GM21447 (cell line): ENCODE measurements at regions not wholly inside any gene's neighbourhood (a gene's known extent, or its start where the extent isn't known, plus 50 kb on each side); places are given as distances from the start of the nearest gene placed in this dataset.

Experiments
- ATAC-seq: cut with Tn5 transposase; IDR thresholded peaks from one replicate; pipeline ENCODE4 v1.9.1; 2021; ENCODE audit not compliant: unreplicated experiment

DNA sequence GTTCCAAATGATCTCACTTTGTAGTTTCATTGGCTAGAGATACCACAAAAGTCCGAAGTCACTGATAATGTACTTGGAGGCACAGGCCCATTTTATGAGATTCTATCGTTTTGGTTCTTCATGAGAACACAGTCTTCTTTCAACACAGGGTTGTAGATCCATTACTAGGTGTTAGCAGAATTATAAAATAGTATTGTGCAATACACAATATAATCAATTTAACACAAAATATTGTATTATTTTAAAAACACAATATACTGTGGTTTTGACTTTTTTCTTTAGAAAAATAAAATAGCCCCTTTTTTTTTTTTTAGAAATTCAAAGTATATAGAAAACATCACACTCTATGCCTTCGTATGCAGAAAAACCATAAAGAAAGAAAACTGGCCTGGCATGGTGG is 138.6 kb upstream of the TSC22D2 start:
- no peak for ATAC-seq

DNA sequence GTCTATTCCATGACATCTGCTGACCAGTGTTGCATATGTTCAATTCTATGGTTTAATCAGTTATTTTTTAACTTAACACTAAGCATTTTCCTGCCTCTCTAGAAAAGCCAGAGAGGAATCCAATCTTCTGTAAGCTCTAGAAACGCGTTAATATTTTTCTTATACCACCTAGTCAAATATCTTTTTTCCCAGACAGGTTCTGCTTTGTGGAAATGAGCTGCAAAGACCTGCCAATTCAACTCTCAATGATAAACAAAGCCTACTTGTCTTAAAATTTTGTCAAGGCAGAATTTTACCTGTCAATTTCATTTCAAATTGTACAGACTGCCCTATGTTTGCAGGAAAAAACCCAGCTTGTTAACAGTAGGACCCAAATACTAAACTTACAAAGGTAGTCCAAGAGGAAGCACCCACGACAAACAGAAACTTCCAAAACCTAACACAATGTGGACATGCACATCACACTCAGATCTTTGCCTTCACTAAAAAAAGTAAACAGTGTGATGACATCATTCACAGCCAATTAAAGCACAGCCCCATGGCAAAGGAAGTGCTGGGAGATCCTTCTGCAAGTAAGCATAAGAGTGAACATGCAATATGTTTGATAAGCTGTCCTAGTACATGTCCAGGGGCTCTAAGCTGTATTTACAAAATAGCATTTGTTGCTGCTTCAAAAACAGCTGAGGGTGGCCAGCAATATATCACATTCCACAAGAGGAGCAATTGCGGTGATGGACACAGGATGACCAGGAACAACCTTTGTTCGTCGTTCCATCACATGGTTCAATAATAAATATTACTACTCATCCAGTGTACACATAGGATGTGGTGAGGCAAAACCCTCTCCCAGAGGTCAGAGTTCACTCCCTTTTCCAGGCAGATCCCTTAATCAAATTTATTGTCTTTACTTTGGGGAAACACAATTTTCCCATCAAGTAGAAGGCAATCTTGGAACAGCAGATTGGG is 139.4 kb upstream of the TSC22D2 start:
- no peak for ATAC-seq

DNA sequence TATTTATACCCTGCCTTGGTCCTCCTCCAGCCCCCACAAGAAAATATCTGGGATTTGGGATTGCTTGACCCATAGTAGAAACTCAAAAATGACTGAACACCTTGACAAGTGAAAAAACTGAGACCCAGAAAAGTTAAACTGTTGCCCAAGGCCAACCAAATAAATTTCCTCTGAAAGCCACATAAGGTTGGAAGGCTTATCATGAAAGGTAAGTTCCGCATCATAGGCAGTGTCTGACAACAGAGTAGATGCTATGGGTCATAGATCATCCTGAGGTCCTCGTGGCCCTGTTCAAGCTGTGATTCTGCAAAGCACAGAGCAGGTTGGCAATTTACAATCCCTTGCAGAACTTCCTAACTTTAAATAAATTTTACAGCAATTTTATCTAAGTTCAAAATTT is 140.8 kb upstream of the TSC22D2 start:
- ATAC-seq, result no peak

DNA sequence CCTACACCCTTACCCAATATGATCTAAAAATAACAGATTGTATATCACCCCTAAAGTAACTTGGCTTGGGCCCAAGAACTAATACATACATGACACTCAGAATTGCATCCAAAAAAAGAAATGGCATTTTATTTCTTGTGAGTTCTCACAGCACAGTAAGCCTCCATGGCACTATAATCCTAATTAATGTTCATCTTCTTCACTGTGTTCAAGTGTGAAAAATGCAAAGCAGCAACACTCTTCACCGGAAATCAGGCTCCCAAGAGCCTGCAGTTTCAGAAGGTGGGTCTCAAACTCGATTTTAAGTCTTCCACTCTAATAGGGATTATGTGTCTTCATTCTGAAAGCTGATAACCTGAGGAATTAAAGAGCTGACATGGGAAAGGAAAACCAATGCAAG is 142.8 kb upstream of the TSC22D2 start:
- no peak for ATAC-seq

DNA sequence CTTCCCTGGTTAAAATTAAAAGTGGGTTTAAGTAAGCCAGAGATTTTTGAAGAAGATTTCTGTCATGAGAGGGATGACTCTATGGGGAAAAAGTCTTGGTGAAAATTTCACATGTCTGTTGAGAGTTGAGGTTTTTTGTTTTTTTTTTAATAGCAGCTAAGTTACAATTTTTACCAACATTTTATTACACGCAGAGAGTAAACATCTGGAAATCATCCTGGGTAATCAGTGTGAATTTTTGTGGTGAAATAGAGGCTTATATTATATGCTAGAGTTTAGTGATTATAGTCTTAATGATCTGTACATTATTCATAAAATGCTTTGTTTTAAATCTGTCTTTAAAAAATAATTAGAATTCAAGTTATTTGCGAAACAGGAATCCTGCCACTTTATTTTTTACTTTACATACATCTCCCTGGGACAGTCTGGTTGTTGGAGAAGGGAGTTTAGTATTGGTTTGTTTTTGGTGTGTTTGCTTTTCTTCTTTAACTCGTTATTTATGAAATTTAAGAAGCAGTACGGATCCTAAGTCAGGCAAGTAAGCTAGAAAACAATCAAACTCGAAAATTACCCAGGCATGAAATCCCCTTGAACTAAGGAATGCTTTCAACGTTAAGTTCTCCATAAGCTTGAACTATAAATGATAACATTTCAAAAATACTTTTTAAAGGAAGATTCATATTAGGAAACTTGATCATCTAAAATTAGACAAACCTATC is 143.4 kb upstream of the TSC22D2 start:
- no peak for ATAC-seq

DNA sequence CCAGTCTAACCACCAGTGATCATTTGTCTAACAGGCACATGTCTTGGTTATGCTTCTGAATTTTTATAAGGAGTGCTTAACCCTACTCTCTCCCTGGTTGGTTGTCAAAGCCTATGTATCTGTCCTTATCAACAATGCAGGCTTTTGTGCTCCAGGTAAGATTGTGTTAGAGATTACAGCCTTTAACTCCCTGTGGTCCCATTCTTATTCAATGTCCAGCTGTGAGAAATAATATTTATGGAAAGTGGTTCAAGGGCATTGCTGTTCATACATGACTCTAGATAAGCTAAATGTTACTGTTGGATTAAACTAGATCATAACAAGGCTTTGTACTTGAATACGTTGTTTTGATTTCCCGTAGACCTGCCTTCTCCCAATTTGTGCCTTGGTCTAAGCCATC is 146.1 kb upstream of the TSC22D2 start:
- no peak for ATAC-seq

DNA sequence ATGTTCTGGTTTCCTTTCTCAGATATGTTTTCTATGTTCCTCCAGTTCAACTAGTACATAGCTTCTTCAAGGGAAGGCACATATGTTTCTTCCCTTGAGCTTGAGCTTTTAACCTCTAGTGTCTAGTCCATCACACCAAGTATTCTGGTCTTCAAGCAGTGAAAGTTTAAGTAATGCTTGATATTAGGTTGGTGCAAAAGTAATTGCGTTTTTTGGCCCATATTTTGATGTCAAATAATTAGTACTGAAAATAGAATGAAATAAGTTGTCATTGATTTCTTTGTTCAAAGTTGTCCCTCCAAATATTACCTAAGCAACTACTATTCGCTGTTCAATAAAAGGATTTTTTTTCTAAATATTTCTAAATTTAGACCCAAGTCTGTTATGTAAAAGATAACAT is 146.7 kb upstream of the TSC22D2 start:
- no peak for ATAC-seq

DNA sequence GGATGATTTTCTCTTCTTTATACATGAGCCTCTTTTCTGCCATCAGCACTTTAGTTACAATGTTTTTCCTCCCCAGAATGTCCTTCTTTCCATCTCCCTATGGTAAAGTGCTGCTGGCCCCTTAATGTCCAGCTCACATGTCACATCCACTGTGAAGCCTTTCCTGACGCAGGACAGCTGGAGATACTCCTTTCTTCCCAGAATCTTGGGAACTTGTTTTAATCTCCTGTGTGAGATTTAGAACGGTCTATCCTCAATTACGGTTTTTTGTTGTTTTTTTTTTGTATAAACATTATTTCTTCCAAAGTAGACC is 147.7 kb upstream of the TSC22D2 start:
- no peak for ATAC-seq

DNA sequence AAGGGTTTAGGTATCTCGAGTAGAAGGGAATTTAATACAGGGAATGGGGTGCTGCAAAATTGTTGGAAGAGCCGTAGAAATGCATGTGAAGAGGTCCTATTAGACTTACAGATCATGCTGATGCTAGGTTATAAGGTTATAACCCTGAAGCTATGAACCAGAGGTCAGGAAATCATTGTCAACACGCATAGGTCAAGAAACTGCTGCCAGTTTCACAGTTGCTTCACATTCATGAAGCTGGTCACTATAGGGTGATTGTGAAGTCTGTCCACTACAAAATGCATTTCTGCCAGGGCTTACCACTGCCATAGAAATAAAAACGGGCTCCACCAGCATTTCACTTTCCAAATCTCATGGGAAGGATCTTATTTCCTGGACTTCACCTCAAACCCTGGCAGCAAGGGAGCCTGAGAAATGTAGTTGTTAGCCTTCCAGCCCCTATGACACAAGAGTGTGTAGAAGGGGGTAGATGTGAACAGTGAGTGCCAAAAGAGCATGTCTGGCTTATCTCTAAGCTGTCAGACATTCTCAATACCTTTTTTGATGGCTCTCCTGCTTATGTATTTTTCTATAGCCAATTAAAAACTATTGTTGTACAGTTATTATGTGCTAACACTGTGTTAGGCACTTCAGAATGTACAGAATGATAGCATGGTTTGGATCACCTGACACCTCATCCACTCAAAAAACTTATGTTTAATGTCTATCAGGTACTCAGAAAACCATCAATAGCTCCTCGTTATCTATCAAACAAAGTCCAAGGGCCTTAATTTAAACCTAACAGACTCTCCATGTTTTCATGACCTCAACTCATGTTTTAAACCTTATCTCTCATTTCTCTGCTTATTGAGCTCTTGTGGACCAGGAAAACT is 148.3 kb upstream of the TSC22D2 start:
- no peak for ATAC-seq

DNA sequence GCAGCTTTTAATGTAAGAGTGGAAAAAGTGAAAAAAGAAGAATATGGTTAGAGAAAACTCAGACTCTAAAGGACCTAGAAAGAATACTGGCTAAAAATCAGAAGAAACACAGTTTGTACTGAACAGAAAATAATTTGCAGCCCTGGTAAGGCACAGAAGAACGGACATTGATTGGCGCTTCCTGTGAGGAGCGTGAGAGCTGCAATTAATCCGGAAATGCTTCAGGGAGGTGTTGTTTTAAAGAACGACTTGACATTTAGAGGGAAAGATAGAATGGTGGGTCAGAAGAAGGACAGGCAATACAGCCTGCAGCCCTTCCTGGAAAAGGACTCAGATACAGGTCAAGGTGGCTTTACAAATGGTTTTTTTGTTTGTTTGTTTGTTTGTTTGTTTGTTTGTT is 151.3 kb upstream of the TSC22D2 start:
- no peak for ATAC-seq

DNA sequence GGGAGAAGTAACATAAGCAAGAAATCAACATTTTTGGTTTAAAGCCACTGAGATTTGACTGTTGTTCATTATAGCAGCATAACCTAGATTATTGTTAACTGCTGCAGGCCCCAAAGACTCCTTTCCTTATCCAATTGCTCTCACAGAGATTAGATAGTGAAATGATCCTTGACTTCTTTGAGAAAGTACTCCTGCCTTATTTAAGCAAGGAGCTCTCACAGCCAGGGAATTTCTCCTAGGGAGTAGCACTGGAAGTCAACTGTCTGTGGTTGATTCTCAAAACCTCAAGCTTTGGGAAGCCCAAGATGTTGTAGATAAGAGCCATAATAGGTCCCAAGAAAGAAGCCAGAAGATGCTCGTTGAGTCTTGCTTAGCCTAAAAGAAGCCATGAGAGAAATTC is 151.8 kb upstream of the TSC22D2 start:
- ATAC-seq, result no peak

DNA sequence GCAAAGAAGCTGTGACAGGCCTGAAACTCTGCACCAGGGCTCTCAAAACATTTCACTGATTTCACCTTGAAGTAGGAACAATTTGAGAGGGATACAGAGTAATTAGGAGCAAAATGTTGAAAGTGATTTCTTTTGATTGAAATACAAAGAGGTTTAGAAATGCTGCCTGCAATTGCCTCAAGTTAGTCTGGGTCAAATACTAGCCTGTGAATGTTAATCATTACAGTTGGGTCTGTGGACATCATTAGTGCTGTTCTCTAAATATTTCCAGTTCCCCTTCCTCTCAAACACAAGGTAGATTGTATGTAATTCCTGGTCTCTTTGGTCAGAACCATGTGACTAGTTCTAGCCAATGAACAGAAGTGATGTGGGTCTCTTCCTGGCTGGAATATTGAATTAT is 152.3 kb upstream of the TSC22D2 start:
- no peak for ATAC-seq

DNA sequence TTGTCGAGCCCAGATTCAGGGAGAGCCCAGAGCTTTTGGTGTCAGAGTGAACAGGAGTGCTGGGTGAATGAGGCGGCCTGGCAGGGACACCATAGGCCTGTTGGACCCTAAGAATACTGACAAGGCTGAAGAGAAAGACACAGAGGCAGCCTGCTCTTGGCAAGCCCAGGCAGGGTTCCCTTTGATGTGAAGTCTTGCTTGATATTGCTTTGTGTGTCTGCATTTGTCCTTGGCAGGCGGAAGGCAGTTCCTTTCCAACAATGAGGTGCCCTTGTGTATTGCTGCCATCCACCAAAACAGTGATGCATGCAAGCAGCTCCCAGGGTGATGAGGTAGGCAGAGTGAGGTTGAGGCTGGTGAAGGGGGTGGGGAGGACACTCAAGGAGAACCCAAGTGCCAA is 152.7 kb upstream of the TSC22D2 start:
- no peak for ATAC-seq

DNA sequence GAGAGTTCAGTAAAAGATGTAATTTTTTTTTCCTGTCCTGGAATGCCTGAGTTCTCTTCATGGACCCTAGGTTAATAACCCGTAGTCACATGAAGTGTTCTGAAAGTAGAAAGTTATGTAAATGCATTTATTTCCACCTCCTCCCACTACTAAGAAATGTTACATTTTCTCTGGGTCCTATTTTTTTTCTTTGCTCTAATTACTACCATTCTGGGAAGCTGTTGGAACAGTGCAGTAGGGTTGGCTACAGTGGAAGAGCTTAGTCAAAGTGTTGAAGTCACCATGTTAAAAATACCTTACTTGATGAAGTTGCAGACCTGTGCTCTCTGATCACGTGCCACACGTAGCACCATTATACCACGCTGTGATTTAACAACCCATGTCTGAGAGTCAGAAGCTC is 153.8 kb upstream of the TSC22D2 start:
- ATAC-seq, result no peak

DNA sequence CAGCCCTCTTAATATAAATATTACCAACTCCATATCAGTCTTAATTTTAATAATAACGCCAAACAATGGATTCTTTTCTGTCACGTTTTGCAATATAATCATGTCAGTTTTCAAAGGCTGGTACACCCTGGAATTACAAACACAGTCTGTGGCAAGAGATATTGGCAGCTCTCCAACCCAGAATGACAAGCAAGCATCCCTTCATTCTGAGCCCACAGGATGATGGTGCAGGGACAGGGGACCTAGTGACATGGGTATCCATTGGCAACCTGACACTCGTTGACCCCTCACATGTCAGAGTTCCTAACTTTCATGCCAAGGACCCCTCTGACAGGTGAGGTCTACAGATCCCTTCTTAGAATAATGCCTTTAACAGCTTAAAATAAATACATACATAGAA is 154.5 kb upstream of the TSC22D2 start:
- ATAC-seq, result no peak

DNA sequence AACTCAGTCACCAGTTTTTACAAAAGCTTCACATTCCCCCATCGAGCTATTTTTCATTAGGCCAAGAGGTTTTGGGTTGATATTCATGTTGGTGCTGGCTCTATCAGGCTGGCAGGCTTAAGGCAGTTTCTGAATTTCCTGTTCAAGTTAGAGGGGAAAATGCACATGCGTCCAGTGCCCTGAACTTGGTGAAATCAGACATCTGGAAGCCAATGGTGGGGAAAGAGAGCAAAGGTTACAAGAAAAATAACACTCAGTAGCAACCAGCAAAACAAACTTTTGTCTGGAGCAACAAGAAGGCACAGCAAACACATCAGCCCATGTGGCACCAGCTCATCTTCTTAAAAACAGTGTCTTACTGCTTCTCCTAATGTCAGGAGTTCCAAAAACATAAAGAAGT is 155.6 kb upstream of the TSC22D2 start:
- no peak for ATAC-seq

DNA sequence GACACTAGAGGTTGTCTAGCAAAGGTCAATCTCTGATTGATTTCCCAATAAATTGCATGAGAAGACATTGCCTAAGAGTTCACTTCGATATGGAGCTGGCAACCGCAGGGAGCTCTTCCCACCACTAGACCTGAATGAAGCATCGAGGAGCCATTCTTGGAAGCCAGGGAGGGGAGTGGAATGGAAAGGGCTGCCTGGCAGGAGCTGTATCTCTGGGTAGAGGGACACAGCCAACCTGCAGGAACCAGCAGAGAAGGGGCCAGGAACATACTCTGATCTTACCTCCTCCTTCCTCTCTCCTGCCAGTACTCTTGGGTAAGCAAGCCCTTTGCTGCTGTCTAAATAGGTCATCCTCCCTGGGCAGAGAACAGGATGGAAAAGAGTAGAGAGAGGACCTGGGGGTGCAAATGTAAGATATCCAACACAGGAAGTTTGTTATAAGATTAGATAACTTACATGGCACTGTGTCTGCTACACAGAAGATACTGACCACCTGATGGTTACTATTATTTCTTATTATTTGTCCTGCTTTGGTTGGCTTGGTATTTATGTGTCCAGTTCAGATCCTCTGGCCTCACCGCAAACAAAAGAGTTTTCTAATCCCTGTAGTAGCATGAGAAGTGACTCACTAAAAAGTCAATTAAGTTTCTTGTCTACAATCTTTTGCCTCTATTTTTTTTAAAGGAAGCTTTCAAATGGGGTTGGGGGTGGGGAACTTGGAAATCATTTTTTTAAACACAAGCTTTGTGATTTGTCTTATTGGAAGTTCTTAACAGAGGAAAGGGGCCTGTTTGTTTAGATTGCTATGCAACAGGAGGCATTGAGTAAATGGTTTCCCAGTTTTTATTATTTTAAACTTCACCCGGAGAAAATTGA is 156.7 kb upstream of the TSC22D2 start:
- no peak for ATAC-seq

DNA sequence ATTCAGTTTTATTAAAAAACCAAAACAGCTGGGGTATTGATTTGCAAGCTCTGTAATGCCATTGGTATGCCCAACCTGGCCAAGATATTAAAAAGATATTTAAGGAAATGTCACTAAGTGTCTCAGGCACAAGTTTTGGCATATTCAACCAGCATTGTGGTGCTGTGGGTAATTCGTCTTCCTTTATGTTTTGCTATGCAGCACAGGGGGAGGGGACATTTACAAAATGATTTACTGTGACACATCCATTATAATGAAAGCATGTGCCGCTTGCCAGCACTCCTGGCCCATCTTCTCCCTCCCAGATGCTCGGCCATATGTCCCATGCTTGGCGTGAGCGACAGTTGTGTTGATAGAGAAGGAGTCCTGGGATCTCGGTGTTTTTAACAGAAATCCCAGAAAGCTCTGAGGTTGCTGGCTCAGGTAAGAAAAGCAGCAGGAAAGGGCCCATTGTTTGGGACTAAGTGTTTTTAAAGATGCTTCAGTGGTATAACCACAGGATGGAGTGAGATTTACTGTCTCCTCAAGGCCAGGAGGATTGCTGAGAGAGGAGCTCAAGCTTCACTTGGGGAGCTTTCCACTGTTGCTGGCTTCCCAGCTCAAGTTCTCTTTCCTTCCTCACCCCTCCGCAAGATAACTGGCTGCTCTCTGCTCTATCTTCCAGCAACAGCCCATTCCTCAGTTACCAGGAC is 158.2 kb upstream of the TSC22D2 start:
- no peak for ATAC-seq

DNA sequence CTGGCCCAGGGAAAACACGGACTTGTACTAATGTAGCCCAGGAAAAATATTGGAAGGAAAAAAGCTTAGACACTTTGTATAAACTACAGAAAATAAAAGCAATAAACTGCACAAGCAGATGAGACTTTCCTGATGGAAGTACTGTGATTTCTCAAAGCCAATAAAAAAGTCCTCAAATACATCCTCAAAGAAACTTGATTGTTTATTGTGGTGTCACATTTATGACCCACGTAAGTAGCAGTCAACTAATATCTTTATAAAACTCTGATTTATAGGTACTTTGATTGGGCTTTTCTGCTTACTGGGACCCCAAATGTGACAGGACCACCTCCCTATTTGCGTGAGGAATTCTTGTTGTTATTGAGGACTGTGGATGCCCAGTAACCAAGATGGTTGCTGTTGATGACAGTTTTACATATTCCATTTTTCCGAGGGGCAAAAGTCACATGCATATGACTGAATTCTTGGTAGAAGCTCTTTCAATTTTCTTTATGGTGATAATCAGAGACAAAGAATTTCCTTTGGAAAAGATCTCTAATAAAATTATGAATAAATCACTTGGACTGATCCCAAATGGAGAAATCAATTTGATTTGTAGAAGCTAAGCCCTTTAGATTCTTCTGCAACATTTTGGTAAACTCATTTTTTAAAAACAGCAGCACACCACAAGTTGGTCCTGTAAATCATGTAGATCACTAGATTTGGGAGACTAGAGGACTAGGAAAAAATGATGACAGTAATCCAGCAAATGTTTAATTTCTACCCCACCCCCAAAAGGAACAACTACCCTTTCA is 159.0 kb upstream of the TSC22D2 start:
- ATAC-seq, result no peak
